Activated CD8-positive, alpha-beta memory T cell treated with anti-CD3 and anti-CD28 coated beads, Interleukin-2, amount 50 U/mL, for 4 hours (primary cell): ENCODE measurements at regions not wholly inside any gene's neighbourhood (a gene's known extent, or its start where the extent isn't known, plus 50 kb on each side); places are given as distances from the start of the nearest gene placed in this dataset.
"Not testable (repeated sequence)": the region's sequence is repeated elsewhere in the genome, so short reads cannot be mapped to it uniquely, and the experiment has no call there.

Source experiments
- DNase-seq: peaks from one replicate; pipeline ENCODE4 v3.0.0-alpha.2; 2020

DNA sequence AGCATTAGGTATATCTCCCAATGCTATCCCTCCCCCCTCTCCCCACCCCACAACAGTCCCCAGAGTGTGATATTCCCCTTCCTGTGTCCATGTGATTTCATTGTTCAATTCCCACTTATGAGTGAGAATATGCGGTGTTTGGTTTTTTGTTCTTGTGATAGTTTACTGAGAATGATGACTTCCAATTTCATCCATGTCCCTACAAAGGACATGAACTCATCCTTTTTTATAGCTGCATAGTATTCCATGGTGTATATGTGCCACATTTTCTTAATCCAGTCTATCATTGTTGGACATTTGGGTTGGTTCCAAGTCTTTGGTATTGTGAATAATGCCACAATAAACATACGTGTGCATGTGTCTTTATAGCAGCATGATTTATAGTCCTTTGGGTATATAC, 194.6 kb upstream of the WSB1 start:
- DNase-seq: not testable (repeated sequence)

DNA sequence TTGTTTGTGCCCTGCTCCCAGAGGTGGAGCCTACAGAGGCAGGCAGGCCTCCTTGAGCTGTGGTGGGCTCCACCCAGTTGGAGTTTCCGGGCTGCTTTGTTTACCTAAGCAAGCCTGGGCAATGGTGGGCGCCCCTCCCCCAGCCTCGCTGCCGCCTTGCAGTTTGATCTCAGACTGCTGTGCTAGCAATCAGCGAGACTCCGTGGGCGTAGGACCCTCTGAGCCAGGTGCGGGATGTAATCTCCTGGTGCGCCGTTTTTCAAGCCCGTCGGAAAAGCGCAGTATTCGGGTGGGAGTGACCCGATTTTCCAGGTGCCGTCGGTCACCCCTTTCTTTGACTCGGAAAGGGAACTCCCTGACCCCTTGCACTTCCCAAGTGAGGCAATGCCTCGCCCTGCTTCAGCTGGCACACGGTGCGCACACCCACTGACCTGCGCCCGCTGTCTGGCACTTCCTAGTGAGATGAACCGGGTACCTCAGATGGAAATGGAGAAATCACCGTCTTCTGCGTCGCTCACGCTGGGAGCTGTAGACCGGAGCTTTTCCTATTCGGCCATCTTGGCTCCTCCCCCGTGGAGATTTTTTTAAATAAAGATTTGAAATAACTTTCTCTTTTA, 189.2 kb upstream of the WSB1 start:
- DNase-seq: not testable (repeated sequence)

DNA sequence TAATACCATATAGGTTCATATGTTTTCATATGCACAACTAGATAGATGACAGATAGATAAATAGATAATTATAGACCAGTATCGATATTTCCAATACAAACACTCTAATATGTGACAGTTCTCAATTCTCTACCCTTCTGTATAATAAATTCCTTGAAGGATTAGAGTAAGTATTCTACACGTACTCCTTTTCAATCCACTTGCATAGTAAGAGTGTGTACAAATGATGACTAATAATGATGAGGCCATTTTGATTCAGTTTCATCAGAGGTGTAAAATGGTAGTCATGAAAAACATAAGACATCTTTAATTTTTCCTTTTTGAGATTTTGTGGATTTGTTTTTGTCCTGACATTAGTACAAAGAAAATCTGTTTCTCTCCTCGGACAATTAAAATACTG, 188.3 kb upstream of the WSB1 start:
- no peak for DNase-seq

DNA sequence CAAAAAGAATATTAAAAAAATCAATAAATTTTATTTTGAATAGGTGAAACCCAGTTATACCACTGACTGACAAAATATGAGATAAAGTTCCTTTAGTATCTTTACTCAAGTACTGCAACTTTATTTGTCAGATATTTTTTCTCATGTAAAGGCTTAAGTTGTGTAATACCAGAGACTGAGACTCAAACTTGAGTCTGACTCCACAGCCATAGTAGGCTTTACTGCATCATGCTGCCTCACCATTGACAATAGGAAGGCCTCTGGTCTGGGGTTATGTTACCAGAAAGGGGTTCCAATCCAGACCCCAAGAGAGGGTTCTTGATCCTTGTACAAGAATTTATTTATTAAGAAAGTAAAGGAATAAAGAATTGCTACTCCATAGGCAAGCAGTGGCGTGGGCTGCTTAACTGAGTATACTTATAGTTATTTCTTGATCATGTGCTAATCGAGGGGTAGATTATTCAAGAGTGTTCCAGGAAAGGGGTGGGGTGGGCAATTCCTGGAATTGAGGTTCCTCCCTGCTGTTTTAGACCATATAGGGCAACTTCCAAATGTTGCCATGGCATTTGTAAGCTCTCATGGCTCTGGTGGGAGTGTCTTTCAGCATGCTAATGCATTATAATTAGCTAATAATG, 187.4 kb upstream of the WSB1 start:
- no peak for DNase-seq

DNA sequence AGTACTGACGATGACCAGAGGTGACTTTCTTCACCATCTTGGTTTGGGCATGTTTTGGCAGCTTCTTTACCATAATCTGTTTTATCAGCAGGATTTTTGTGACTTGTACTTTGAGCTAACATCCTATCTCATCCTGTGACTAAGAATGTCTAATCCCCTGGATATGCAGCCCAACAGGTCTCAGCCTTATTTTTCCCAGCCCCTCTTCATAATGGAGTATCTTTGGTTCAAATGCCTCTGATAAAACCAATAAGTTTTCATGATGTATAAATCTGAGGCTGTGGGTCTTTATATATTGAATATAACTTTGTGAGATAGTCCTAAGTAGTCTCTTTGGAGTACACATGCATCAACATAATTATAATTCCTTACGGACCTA, 186.9 kb upstream of the WSB1 start:
- DNase-seq: no peak

DNA sequence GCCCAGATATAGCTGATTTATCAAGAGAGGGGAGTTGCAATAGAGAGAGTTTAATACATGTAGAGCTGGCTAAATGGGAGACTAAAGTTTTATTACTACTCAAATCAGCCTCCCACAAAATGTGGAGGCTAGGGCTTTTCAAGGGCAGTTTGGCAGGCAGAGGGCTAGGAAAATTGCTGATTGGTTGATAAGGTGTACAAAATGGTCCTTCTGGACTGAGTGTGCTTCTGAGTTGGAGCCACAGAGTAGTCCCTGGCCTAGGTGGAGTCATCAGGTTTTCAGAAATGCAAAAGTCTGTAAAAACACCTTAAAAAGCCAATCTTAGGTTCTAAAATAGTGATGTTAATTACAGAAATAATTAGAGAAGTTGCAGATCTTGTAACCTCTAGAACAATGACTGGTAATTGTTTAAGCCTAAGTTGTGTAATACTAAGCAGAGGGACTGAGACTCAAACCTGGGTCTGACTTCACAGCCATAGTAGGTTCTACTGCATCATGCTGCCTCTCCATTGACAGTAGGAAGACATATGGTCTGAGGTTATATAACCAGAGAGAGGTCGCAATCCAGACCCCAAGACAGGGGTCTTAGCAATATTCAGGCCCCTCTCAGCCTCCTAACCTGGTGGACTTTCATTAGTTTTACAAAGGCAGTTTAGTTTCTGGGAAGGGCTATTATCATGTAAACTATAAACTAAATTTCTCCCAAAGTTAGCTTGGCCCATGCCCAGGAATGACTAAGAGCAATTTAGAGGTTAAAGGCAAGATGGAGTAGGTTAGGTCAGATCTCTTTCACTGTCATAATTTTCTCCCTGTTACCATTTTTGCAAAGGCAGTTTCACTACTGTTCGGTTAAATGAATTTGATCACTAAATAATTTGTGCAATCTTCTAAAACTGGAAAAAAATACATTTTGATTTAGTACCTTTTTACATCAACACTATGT, 186.3 kb upstream of the WSB1 start:
- not testable (repeated sequence) for DNase-seq

DNA sequence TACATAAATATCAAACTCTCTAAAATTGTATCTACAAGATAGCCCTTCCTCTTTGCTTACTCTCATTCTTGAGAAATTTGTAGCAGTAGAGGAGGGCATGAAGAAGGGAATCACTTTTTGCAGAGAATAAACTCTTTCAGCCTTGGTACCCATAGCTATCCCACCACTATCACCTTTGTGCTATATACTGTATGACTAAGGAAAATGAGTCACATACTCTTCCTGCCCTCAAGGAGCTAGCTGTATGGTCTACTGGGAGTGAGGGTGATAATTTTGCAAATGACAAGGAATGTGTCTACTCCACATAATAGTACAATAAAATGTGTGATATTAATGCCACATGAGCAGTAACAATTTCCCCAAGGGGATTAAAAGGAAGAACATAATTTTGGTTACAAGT, 184.6 kb upstream of the WSB1 start:
- DNase-seq: no peak

DNA sequence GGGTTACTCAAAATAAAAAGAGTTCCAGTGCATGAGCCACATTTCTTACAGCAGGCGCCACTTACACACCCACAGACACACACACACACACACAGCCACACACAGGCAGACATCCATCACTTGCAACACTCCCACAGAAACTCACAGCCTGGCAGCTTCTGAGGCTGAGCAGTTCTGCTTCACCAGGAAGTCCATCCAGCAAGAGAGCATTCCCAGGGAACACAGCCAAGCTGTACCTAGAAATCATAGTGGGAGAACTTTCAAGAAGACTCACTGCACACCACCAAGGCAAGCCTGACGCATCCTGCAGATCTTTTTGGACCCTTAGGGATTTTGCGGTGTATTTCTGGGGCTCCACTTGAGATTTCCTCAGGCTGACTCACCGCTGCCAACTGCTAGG, 140.9 kb upstream of the WSB1 start:
- DNase-seq: no peak

DNA sequence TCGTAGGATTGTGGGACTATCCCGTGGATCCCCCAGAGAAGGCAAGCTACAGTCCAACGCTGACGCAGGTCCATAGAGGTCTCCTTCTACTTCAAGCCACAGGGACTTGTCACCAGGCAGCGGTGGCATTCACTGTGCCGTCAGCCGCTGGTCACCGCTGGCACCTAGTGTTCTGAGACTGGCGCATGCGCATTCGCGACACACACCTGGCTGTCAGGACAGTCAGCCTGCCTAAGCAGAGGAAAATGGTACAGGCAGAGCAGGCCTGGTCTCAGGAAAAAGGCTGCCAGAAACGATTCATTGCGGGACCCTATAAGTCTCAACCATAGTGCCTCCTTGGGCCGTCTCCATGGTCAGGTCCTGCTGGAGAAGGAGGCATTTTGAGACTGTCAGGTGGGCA, 138.0 kb upstream of the WSB1 start:
- no peak for DNase-seq

DNA sequence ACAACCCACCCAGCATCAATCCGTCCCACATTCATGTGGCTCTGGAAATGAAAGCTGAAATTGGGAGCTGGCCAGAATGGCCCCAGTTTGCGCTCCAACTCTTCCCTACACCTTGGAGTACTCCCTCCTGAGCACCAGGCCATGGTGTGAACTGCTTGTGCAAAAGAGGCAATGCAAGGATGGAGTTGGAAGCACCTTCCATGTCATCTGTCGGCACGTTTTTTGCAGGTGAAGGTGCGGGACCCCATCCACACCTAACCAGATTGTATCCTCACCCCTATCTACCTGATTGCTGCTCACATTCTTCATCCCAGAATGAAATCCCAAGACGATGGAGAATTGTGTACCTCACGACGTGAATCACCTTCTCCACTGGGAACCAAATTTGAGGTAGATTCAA, 136.6 kb upstream of the WSB1 start:
- DNase-seq: no peak

DNA sequence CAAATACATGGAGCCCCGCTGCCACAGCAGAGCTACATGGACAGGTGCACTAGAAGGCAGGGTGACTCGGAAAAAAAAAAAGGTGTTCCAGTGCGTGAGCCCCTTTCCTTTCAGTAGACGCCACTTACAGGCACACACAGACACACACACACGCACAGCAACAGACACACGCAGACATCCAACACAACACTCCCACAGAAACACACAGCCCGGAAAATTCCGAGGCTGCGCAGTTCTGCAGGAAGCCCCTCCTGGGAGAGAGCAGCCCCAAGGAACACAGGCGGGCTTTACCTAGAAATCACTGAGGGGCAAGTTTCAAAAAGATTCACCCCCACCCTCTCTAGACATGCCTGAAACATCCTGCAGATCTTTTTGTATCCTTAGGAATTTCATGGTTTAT, 136.0 kb upstream of the WSB1 start:
- no peak for DNase-seq

DNA sequence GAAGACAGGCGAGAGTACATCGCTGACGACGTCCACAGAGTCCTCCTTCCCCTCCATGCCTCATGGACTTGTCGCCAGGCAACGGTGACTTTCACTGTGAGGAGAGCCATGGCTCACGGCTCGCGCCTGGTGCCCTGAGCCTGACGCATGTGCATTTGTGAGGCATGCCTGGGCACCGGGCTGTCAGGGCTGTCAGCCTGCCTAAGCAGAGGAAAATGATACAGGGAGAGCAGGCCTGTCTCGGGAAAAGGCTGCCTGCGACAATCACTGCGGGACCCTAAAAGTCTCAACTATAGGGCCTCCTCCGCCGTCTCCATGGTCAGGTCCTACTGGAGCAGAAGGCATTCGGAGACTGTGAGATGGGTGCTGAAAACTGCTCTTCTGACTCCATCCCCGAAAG, 135.5 kb upstream of the WSB1 start:
- DNase-seq: no peak

DNA sequence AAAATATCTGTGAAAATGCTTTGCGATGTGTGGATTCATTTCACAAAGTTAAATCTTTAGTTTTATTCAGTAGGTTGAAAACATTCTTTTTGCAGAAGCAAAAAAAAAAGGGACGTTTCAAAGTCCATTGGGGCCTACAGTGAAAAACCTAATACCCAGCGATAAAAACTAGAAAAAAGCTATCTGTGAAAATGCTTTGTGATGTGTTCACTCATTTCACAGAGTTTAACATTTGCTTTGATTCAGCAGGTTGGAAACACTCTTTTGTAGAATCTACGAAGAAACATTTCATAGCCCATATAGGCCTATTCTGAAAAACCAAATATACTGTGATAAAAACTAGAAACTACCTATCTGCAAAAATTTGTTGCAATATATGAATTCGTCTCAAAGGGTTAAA, 113.6 kb upstream of the WSB1 start:
- no peak for DNase-seq

DNA sequence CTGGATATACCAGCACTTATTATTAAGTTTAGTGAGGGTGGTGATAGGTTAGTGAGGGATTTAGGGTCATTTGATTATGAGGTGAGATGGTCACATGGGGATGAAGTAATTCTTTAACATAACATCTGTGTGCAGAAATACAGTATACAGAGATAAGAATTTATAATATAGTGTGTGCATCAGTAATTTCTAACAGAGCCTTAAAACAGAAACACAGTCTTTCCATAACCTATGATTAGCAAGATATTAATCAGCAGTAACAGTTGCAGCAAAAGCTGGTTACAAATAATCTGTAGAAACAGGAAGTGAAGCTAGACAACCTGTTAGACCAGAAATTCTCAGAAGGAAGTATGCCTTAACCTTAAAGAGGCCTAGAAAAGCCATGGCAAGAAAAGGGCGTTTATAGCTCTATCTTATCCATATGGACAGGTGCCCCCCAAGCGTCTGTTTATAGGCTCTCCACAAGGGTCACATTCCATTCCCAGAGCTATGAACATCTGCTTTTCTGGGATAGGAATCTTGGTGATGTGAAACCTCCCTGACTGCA, 112.5 kb upstream of the WSB1 start:
- not testable (repeated sequence) for DNase-seq

DNA sequence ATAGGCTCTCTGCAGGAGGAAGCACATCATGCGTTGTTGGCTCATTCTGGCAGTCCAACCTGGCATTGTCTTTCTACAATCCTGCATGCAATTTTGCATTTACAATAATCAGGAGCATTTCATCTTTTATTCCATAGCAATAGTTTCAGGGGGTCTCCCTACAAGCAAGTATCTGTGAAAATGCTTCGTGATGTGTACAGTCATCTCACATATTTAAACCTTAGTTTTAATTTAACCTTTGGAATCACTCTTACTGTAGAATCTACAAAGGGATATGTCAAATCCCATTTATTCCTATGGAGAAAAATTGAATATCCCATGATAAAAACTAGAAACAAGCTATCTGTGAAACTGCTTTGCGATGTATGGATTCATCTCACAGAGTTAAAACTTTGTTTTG, 112.0 kb upstream of the WSB1 start:
- no peak for DNase-seq

DNA sequence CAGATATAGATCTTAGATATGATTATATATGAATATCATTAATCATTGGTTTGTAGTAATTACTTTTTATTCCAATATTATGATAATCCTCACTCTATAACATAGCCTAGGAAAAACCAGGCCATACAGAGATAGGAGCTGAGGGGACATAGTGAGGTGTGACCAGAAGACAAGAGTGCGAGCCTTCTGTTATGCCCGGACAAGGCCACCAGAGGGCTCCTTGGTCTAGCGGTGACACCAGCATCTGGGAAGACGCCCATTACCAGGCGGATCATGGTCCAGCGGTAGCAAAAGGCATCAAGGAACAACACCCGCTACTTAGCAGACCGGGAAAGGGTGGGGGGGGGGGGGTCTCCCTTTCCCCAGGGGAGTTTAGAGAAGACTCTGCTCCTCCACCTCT, 96.4 kb upstream of the WSB1 start:
- not testable (repeated sequence) for DNase-seq

DNA sequence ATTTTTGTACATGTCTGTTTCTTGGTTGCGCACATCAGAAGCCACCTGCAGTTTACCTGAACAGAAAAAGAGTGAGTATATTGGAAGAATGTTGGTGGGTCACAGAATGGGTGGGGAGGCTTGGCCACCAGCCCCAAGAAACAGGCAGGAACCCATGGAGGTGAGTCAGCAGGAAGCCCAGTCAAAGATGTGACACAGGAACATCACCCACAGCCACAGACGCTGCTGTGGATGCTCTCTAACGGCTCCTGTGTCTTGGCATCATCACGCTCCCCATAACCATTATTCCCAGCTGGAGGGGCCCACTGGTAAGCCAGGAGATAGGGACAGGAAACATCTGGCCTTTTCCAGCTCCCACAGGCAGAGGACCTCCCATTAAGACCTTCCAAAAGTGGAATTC, 94.0 kb upstream of the WSB1 start:
- no peak for DNase-seq

DNA sequence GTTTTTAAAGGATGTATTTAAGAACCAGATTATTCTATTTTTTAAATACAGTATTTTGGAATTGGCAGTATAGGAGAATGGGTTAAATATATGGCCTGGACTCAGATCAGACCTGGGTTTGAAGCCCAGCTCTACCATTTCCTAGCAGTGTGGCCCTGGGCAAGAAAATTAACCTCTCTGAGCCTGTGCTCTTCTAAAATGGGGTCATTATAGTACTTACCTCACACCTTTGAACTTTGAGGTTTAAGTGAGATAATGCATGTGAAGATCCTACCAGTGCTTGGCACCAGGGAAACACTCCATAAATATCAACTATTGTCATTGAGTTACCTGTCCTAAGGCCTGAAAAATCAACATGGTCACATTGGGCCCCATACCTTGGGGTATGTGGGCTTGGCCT, 93.4 kb upstream of the WSB1 start:
- DNase-seq: no peak

DNA sequence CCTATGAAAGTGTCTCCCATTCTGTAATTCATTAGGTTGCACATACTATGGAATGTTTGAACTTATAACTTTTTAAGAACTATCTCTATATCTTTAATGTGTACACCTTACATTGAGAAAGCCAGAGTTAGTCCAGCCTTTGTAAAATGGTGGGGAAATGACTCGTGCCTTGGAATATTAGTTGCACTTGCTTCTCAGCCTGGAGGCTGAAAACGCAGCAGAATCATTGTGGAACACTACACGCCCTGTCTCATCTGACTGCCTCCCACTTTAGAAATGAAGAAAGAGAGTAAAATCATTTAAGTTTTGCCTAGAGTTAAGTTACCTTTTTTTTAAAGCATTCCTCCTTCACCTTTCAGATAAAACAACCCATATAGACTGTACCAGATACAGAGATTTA, 90.7 kb upstream of the WSB1 start:
- no peak for DNase-seq

DNA sequence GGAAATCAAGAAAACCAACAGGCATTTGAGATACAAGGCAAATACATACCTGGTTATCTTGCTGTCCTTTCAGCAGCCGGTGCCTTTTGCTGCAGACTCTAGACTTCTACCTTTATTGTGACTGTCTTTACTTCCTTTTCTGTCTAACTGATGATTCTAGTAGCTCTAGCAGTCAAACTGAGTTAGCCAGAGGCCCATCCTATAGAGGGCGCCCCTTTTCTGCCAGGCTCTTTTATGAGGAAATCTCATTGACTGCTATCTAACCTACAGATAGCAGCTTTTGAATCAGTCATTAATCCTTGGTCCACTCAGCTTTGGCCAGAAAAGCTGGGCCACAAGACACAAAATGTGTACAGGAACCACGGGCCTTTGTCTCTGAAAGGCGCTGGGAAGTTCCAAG, 87.5 kb upstream of the WSB1 start:
- DNase-seq: no peak

DNA sequence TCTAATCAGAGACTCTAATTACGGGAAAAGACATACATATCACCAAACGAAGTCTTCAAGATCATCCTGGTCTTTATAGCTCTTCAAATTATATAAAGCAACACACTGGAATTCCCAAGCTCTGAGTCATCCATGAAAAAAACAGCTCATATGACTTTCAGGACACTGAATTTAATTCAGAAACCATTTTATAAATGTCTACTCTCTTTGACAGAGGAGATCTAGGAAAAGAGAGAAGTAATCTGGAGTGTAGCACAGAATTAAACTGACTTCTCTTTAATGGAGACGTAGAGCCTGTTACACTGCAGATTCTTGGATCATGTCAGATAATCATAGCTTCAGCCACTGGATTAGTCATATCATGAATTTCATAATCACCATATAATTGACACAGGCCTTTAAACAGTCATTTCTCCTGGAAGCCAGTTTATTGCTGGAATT, 86.8 kb upstream of the WSB1 start:
- DNase-seq: no peak

DNA sequence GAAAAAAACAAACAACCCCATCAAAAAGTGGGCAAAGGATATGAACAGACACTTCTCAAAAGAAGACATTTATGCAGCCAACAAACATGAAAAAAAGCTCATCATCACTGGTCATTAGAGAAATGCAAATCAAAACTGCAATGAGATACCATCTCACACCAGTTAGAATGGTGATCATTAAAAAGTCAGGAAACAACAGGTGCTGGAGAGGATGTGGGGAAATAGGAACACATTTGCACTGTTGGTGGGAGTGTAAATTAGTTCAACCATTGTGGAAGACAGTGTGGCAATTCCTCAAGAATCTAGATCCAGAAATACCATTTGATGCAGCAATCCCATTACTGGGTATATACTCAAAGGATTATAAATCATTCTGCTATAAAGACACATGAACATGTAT, 85.5 kb upstream of the WSB1 start:
- DNase-seq: not testable (repeated sequence)

DNA sequence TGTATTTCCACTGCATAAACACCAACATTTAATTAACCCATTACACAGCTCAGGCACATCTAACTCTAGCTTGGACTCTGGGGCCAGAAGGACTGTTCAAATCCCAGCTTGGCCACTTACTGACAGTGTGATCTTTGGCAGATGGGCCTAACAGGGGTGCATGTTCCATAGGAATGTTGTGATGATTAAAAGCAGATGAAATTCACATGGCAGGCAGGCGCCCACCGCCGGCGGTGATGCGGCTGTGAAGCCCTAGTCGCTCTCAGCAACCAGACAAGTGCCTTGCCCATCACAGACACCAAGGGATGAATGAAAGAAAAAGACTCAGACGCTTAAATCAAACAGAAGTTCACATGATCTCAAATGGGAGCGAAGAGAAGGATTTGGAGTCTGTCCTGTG, 84.6 kb upstream of the WSB1 start:
- no peak for DNase-seq

DNA sequence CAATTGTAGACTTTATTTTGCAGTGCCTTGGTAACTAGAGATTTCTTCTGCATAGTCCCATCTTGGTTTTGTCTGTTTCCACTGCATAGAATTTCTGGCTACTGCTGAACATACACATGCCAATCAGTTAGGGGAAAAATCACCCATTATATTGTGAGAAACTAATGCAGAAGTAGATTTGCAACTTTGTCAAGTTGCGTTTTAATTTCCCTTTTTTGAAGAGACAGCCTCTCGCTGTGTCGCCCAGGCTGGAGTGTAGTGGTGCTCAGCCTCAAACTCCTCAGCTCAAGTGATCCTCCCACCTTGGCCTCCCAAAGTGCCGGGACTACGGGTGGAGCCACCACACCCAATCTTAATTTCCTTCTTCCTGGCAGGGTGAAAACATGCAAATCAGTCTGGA, 83.1 kb upstream of the WSB1 start:
- DNase-seq: not testable (repeated sequence)
